Right atrium auricular region (tissue), 2 donors: ENCODE measurements at regions not wholly inside any gene's neighbourhood (a gene's known extent, or its start where the extent isn't known, plus 50 kb on each side); places are given as distances from the start of the nearest gene placed in this dataset.

Source experiments
- DNase-seq: peaks from one replicate; pipeline ENCODE4 v3.0.0-alpha.2; 2019; ENCODE audit warnings: low spot score
- H3K27ac ChIP-seq, 2 donors: fragments of 200-600 bp; sonication (generic); 1 replicate in 1 of 2; 2 replicates in 1 of 2; pipeline ENCODE4 v1.5.1; 2016 to 2019
- H3K27me3 ChIP-seq, 2 donors: fragments of 200-600 bp; sonication (generic); one replicate each; pipeline versions ENCODE4 v1.5.1 to v1.6.0; 2017 to 2019
- H3K36me3 ChIP-seq: fragments of 200-600 bp; sonication (generic); one replicate; pipeline ENCODE4 v1.5.1; 2016
- H3K4me1 ChIP-seq, 2 donors: fragments of 200-600 bp; sonication (generic); one replicate each; pipeline versions ENCODE4 v1.5.1 to v1.6.0; 2017 to 2019
- H3K4me3 ChIP-seq, 2 donors: fragments of 200-600 bp; sonication (generic); 1 replicate in 1 of 2; 2 replicates in 1 of 2; pipeline ENCODE4 v1.5.1; 2017 to 2019; ENCODE audit warnings: mild to moderate bottlenecking in 1 of 2, moderate library complexity in 1 of 2
- H3K9me3 ChIP-seq, 2 donors: fragments of 200-600 bp; sonication (generic); one replicate each; pipeline ENCODE4 v1.5.1; 2019
- CTCF ChIP-seq, 2 donors: fragments of 200-600 bp; sonication (generic); IDR thresholded peaks; one replicate each; pipeline ENCODE4 v1.5.1; 2019; ENCODE audit warnings: antibody characterized with exemption in 2 of 2

GRCh38 chr6:102677225-102677624 is 1283.7 kb downstream of the GRIK2 start:
- H3K9me3 ChIP-seq, result no peaks in the 10 kb centered on the region
- no peak for TF ChIP-seq CTCF (IDR thresholded peaks at IDR 0.05)
- H3K4me1 ChIP-seq, result no peaks in the 10 kb centered on the region
- no peak overlapping the region for H3K27ac ChIP-seq
- H3K4me3 ChIP-seq, result no peak overlapping the region
- DNase-seq, result no peak
- H3K36me3 ChIP-seq, result no peaks in the 10 kb centered on the region
- H3K27me3 ChIP-seq, result no peaks in the 10 kb centered on the region

GRCh38 chr6:102670735-102671134 is 1277.2 kb downstream of the GRIK2 start:
- no peaks in the 10 kb centered on the region for H3K36me3 ChIP-seq
- no peaks in the 10 kb centered on the region for H3K4me1 ChIP-seq
- TF ChIP-seq CTCF (IDR thresholded peaks at IDR 0.05), result no peak
- H3K27me3 ChIP-seq, result no peaks in the 10 kb centered on the region
- no peak overlapping the region for H3K4me3 ChIP-seq
- DNase-seq, result no peak
- H3K27ac ChIP-seq, result no peak overlapping the region
- no peaks in the 10 kb centered on the region for H3K9me3 ChIP-seq

GRCh38 chr6:102662851-102663250 is 1269.3 kb downstream of the GRIK2 start:
- no peaks in the 10 kb centered on the region for H3K27me3 ChIP-seq
- no peak overlapping the region for H3K4me3 ChIP-seq
- peaks cover 0 to 3% of the 10 kb centered on the region in 2 donors for H3K9me3 ChIP-seq
- H3K27ac ChIP-seq, result no peak overlapping the region
- TF ChIP-seq CTCF (IDR thresholded peaks at IDR 0.05), result no peak
- no peak for DNase-seq
- no peaks in the 10 kb centered on the region for H3K36me3 ChIP-seq
- no peaks in the 10 kb centered on the region for H3K4me1 ChIP-seq

GRCh38 chr6:102660303-102660702 is 1266.8 kb downstream of the GRIK2 start:
- DNase-seq, result no peak
- Histone ChIP-seq H3K9me3 (peaks cover 0 to 3% of the 10 kb centered on the region in 2 donors), H3K4me1 (no peaks in the 10 kb centered on the region), H3K36me3 (no peaks in the 10 kb centered on the region), H3K4me3 (no peak overlapping the region), H3K27me3 (no peaks in the 10 kb centered on the region), H3K27ac (no peak overlapping the region)
- TF ChIP-seq CTCF (IDR thresholded peaks at IDR 0.05), result no peak

- no peaks in the 10 kb centered on the region for H3K36me3 ChIP-seq
- H3K9me3 ChIP-seq, result no peaks in the 10 kb centered on the region
- no peak overlapping the region for H3K27ac ChIP-seq
- no peaks in the 10 kb centered on the region for H3K27me3 ChIP-seq
- no peak overlapping the region for H3K4me3 ChIP-seq
- no peaks in the 10 kb centered on the region for H3K4me1 ChIP-seq
- no peak for DNase-seq
- TF ChIP-seq CTCF (IDR thresholded peaks at IDR 0.05), result no peak
Observed at GRCh38 chr6:102655823-102656222, 1262.3 kb downstream of the GRIK2 start.

GRCh38 chr6:102641426-102641825 is 1247.9 kb downstream of the GRIK2 start:
- no peak for DNase-seq

More at GRCh38 chr6:102641426-102641825, 1247.9 kb downstream of the GRIK2 start:
- no peak for TF ChIP-seq CTCF (IDR thresholded peaks at IDR 0.05)
- no peaks in the 10 kb centered on the region for H3K4me1 ChIP-seq
- H3K27ac ChIP-seq, result no peak overlapping the region
- peaks cover 0 to 3% of the 10 kb centered on the region in 2 donors for H3K27me3 ChIP-seq
- no peaks in the 10 kb centered on the region for H3K36me3 ChIP-seq
- H3K4me3 ChIP-seq, result no peak overlapping the region
- H3K9me3 ChIP-seq, result peaks cover 0 to 9% of the 10 kb centered on the region in 2 donors
